ENCODE measurements at regions not wholly inside any gene's neighbourhood (a gene's known extent, or its start where the extent isn't known, plus 50 kb on each side); places are given as distances from the start of the nearest gene placed in this dataset.

GRCh38 chr9:115209601-115210306 is 91.8 kb upstream of the TNC start:
- H3K36me3 Mint-ChIP-seq (ENCODE audit: insufficient read depth) = no peaks in the 10 kb centered on the region
- H3K4me1 Mint-ChIP-seq (ENCODE audit: low read depth) = peaks cover 6% of the 10 kb centered on the region
- H3K27me3 Mint-ChIP-seq = peaks cover 8% of the 10 kb centered on the region
- no peak for DNase-seq (ENCODE audit: low spot score, unreplicated experiment)
- H3K4me3 Mint-ChIP-seq (ENCODE audit: low read depth) = no peak overlapping the region
- no peak overlapping the region for H3K27ac Mint-ChIP-seq
- no peaks in the 10 kb centered on the region for H3K9me3 Mint-ChIP-seq (ENCODE audit: low read depth)
- TF ChIP-seq, protein P1, sequence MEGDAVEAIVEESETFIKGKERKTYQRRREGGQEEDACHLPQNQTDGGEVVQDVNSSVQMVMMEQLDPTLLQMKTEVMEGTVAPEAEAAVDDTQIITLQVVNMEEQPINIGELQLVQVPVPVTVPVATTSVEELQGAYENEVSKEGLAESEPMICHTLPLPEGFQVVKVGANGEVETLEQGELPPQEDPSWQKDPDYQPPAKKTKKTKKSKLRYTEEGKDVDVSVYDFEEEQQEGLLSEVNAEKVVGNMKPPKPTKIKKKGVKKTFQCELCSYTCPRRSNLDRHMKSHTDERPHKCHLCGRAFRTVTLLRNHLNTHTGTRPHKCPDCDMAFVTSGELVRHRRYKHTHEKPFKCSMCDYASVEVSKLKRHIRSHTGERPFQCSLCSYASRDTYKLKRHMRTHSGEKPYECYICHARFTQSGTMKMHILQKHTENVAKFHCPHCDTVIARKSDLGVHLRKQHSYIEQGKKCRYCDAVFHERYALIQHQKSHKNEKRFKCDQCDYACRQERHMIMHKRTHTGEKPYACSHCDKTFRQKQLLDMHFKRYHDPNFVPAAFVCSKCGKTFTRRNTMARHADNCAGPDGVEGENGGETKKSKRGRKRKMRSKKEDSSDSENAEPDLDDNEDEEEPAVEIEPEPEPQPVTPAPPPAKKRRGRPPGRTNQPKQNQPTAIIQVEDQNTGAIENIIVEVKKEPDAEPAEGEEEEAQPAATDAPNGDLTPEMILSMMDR (IDR thresholded peaks at IDR 0.05; ENCODE audit: unreplicated experiment) = no peak

DNA sequence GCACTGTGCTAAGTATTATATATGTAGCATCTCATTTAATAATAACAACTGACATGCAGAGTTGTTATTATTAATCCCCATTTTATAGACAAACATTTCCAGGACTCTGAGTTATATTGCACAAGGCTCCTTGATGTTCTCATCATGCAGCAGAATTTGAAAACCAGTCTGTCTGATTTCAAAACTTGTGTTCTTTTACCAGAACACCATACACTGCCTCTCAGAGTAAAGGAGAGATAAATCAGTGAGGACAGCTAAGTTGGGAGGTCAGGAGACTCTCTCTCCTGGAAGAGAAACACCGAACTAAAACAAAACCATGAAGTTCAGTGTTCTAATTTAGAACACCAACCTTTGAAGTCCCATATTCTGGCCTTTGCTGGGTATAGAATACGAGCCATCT is 92.7 kb upstream of the TNC start:
- peaks cover 6% of the 10 kb centered on the region for H3K4me1 Mint-ChIP-seq (ENCODE audit: low read depth)
- no peaks in the 10 kb centered on the region for H3K9me3 Mint-ChIP-seq (ENCODE audit: low read depth)
- no peaks in the 10 kb centered on the region for H3K36me3 Mint-ChIP-seq (ENCODE audit: insufficient read depth)
- TF ChIP-seq, protein P1 (IDR thresholded peaks at IDR 0.05; ENCODE audit: unreplicated experiment) = no peak
- no peak overlapping the region for H3K27ac Mint-ChIP-seq
- H3K27me3 Mint-ChIP-seq = peaks cover 12% of the 10 kb centered on the region
- DNase-seq (ENCODE audit: low spot score, unreplicated experiment) = no peak
- H3K4me3 Mint-ChIP-seq (ENCODE audit: low read depth) = no peak overlapping the region

GRCh38 chr9:115211413-115212124 is 93.6 kb upstream of the TNC start:
- no peak for DNase-seq (ENCODE audit: low spot score, unreplicated experiment)
- Mint-ChIP-seq H3K36me3 (ENCODE audit: insufficient read depth) (no peaks in the 10 kb centered on the region), H3K4me1 (ENCODE audit: low read depth) (peaks cover 6% of the 10 kb centered on the region), H3K27me3 (peaks cover 12% of the 10 kb centered on the region), H3K4me3 (ENCODE audit: low read depth) (no peak overlapping the region), H3K27ac (no peak overlapping the region), H3K9me3 (ENCODE audit: low read depth) (no peaks in the 10 kb centered on the region)
- TF ChIP-seq, protein P1 (IDR thresholded peaks at IDR 0.05; ENCODE audit: unreplicated experiment) = no peak

GRCh38 chr9:115212125-115212605 is 94.2 kb upstream of the TNC start:
- H3K4me1 Mint-ChIP-seq (ENCODE audit: low read depth) = peaks cover 6% of the 10 kb centered on the region
- H3K36me3 Mint-ChIP-seq (ENCODE audit: insufficient read depth) = no peaks in the 10 kb centered on the region
- no peak overlapping the region for H3K4me3 Mint-ChIP-seq (ENCODE audit: low read depth)
- DNase-seq (ENCODE audit: low spot score, unreplicated experiment) = no peak
- H3K27ac Mint-ChIP-seq = peak overlapping the region; percentile 31
- no peaks in the 10 kb centered on the region for H3K9me3 Mint-ChIP-seq (ENCODE audit: low read depth)
- peaks cover 9% of the 10 kb centered on the region for H3K27me3 Mint-ChIP-seq
- TF ChIP-seq, protein P1 (IDR thresholded peaks at IDR 0.05; ENCODE audit: unreplicated experiment) = no peak

GRCh38 chr9:115212832-115213231 is 94.9 kb upstream of the TNC start:
- no peak for DNase-seq (ENCODE audit: low spot score, unreplicated experiment)
- TF ChIP-seq, protein P1 (IDR thresholded peaks at IDR 0.05; ENCODE audit: unreplicated experiment) = no peak
- Mint-ChIP-seq H3K4me1 (ENCODE audit: low read depth) (peaks cover 6% of the 10 kb centered on the region), H3K36me3 (ENCODE audit: insufficient read depth) (no peaks in the 10 kb centered on the region), H3K4me3 (ENCODE audit: low read depth) (no peak overlapping the region), H3K27ac (no peak overlapping the region), H3K27me3 (peaks cover 9% of the 10 kb centered on the region), H3K9me3 (ENCODE audit: low read depth) (no peaks in the 10 kb centered on the region)
